ENCODE measurements at regions not wholly inside any gene's neighbourhood (a gene's known extent, or its start where the extent isn't known, plus 50 kb on each side); places are given as distances from the start of the nearest gene placed in this dataset.

DNA sequence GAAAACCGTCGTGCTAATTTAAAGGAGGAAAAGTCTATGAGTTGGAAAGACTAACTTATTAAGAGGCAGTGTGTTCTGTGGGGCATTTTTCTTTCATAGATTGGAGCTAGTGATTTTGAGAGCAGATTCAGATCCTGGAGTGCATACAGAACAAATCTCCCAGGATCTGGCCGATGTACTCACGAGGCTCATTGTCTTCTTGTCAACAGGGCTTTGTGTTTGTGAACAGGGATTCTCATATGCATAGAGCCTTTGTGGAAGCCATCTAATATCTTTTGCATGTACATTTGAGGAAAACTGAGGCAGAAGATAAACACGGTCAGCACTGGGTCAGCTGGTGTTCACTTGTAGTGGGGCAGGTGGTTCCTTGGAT, 482.9 kb upstream of the TSHZ3 start:
- TF ChIP-seq, protein P1, sequence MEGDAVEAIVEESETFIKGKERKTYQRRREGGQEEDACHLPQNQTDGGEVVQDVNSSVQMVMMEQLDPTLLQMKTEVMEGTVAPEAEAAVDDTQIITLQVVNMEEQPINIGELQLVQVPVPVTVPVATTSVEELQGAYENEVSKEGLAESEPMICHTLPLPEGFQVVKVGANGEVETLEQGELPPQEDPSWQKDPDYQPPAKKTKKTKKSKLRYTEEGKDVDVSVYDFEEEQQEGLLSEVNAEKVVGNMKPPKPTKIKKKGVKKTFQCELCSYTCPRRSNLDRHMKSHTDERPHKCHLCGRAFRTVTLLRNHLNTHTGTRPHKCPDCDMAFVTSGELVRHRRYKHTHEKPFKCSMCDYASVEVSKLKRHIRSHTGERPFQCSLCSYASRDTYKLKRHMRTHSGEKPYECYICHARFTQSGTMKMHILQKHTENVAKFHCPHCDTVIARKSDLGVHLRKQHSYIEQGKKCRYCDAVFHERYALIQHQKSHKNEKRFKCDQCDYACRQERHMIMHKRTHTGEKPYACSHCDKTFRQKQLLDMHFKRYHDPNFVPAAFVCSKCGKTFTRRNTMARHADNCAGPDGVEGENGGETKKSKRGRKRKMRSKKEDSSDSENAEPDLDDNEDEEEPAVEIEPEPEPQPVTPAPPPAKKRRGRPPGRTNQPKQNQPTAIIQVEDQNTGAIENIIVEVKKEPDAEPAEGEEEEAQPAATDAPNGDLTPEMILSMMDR (conservative IDR thresholded peaks at IDR 0.05) = no peak
- TF ChIP-seq ZFX (IDR thresholded peaks at IDR 0.05) = no peak

All from C4-2B (cell line).